CD14-positive monocyte (primary cell): ENCODE measurements at regions not wholly inside any gene's neighbourhood (a gene's known extent, or its start where the extent isn't known, plus 50 kb on each side); places are given as distances from the start of the nearest gene placed in this dataset.

Experiments used
- DNase-seq, 3 donors: peaks; one replicate each; pipeline ENCODE4 v3.0.0-alpha.2; 2011 to 2022
- H2AFZ ChIP-seq: 2 replicates; pipeline ENCODE4 v1.6.0; 2012; ENCODE audit warnings: mild to moderate bottlenecking, low read depth, low read length, inconsistent platforms; ENCODE audit not compliant: insufficient read depth, poor library complexity, severe bottlenecking
- H3K27ac ChIP-seq, 2 donors: 1 replicate in 1 of 2; 2 replicates in 1 of 2; pipeline ENCODE4 v1.5.1; 2012 to 2013; ENCODE audit warnings: low read length in 2 of 2, control low read depth in 1 of 2, inconsistent platforms in 1 of 2, low read depth in 1 of 2, mild to moderate bottlenecking in 1 of 2
- H3K27me3 ChIP-seq, 2 donors: one replicate each; pipeline versions ENCODE4 v1.6.0 to v1.6.1; 2011 to 2013; ENCODE audit warnings: low read length in 2 of 2; ENCODE audit not compliant: control insufficient read depth in 2 of 2, insufficient read depth in 2 of 2
- H3K36me3 ChIP-seq, 2 donors: replicated peaks in 1 of 2; 1 replicate in 1 of 2; 2 replicates in 1 of 2; pipeline versions ENCODE4 v1.5.1 to v1.6.1; 2012 to 2013; ENCODE audit warnings: low read length in 2 of 2, control low read depth in 1 of 2, inconsistent platforms in 1 of 2, mild to moderate bottlenecking in 1 of 2; ENCODE audit not compliant: insufficient read depth in 2 of 2, control insufficient read depth in 1 of 2
- H3K4me1 ChIP-seq, 2 donors: 1 replicate in 1 of 2; 2 replicates in 1 of 2; pipeline versions ENCODE4 v1.5.1 to v1.6.1; 2012 to 2013; ENCODE audit warnings: low read length in 2 of 2, control low read depth in 1 of 2, inconsistent platforms in 1 of 2, mild to moderate bottlenecking in 1 of 2, moderate library complexity in 1 of 2; ENCODE audit not compliant: insufficient read depth in 2 of 2, control insufficient read depth in 1 of 2
- H3K4me2 ChIP-seq: replicated peaks from 2 replicates; pipeline ENCODE3; 2012; ENCODE audit warnings: low read length, moderate library complexity, mild to moderate bottlenecking; ENCODE audit not compliant: poor library complexity, severe bottlenecking; ENCODE audit errors: extremely low read depth
- H3K4me3 ChIP-seq, 3 experiments: fragments of 200-600 bp in 1 of 3; sonication (generic) in 1 of 3; replicated peaks in 1 of 3; 1 replicate in 2 of 3; 2 replicates in 1 of 3; pipeline ENCODE4 v1.5.1; 2011 to 2013; ENCODE audit warnings: low read length in 3 of 3, mild to moderate bottlenecking in 3 of 3, control low read depth in 2 of 3, low read depth in 2 of 3, inconsistent platforms in 1 of 3, moderate library complexity in 1 of 3
- H3K79me2 ChIP-seq: 2 replicates; pipeline ENCODE4 v1.6.0; 2012; ENCODE audit warnings: mild to moderate bottlenecking, control low read depth, inconsistent platforms, low read length, moderate library complexity; ENCODE audit not compliant: insufficient read depth
- H3K9ac ChIP-seq: 2 replicates; pipeline ENCODE4 v1.6.0; 2017; ENCODE audit warnings: low read length, mild to moderate bottlenecking; ENCODE audit not compliant: insufficient read depth, poor library complexity, severe bottlenecking
- H3K9me3 ChIP-seq, 2 donors: replicated peaks in 1 of 2; 1 replicate in 1 of 2; 2 replicates in 1 of 2; pipeline versions ENCODE4 v1.5.1 to v1.6.1; 2012 to 2013; ENCODE audit warnings: low read length in 2 of 2, control low read depth in 1 of 2; ENCODE audit not compliant: control insufficient read depth in 1 of 2, insufficient read depth in 1 of 2
- H4K20me1 ChIP-seq: 2 replicates; pipeline ENCODE4 v1.6.0; 2012; ENCODE audit warnings: mild to moderate bottlenecking, low read length, control low read depth, moderate library complexity; ENCODE audit not compliant: insufficient read depth
- H3K27ac Mint-ChIP-seq, 7 donors: one replicate each; pipeline ENCODE4 v1.8.0; 2020; ENCODE audit warnings: mild to moderate bottlenecking in 7 of 7, mixed read lengths in 7 of 7, moderate library complexity in 6 of 7, inconsistent platforms in 2 of 7
- H3K27me3 Mint-ChIP-seq, 3 donors: one replicate each; pipeline ENCODE4 v1.8.0; 2021 to 2022; ENCODE audit warnings: low read depth in 3 of 3, mild to moderate bottlenecking in 3 of 3, mixed read lengths in 3 of 3, moderate library complexity in 3 of 3, inconsistent platforms in 1 of 3
- H3K36me3 Mint-ChIP-seq, 2 donors: one replicate each; pipeline ENCODE4 v1.8.0; 2020; ENCODE audit warnings: mixed read lengths in 2 of 2, inconsistent platforms in 1 of 2, mild to moderate bottlenecking in 1 of 2
- H3K4me1 Mint-ChIP-seq: one replicate; pipeline ENCODE4 v1.8.0; 2020; ENCODE audit warnings: mild to moderate bottlenecking, mixed read lengths
- H3K4me3 Mint-ChIP-seq, 2 donors: one replicate each; pipeline ENCODE4 v1.8.0; 2020; ENCODE audit warnings: mild to moderate bottlenecking in 2 of 2, mixed read lengths in 2 of 2, moderate library complexity in 1 of 2
- H3K9me3 Mint-ChIP-seq, 7 donors: one replicate each; pipeline ENCODE4 v1.8.0; 2020 to 2022; ENCODE audit warnings: mixed read lengths in 7 of 7, mild to moderate bottlenecking in 6 of 7, moderate library complexity in 6 of 7, inconsistent platforms in 2 of 7
- CTCF ChIP-seq: fragments of 200-600 bp; IDR thresholded peaks from one replicate; pipeline ENCODE4 v1.8.0; 2022; ENCODE audit warnings: antibody characterized with exemption, mild to moderate bottlenecking
- WGBS: methylation state at CpG from one replicate; pipeline ENCODE4 v1.1.5; 2013; ENCODE audit warnings: missing lambda C conversion rate; ENCODE audit not compliant: insufficient coverage; 5-methylcytosine and 5-hydroxymethylcytosine counted together
- intact Hi-C, 2 donors: fragments of 100-400 bp; cut with micrococcal nuclease; formaldehyde crosslinking; loops; one replicate each; pipeline versions ENCODE4 v1.15.0 to v1.15.1; 2023

- Histone ChIP-seq H3K27ac (no peak overlapping the region), H3K79me2 (no peaks in the 10 kb centered on the region), H4K20me1 (no peaks in the 10 kb centered on the region), H3K4me3 (no peak overlapping the region), H3K9ac (no peak overlapping the region), H3K36me3 (no peaks in the 10 kb centered on the region), H3K9me3 (no peaks in the 10 kb centered on the region), H3K27me3 (no peaks in the 10 kb centered on the region), H3K4me2 (no peak overlapping the region), H2AFZ (no peak overlapping the region), H3K4me1 (no peaks in the 10 kb centered on the region)
- Mint-ChIP-seq H3K9me3 (peaks cover 0 to 9% (median 6%) of the 10 kb centered on the region in 7 donors), H3K27ac (no peak overlapping the region), H3K36me3 (no peaks in the 10 kb centered on the region), H3K4me3 (no peak overlapping the region), H3K4me1 (no peaks in the 10 kb centered on the region), H3K27me3 (peaks cover 0 to 9% (median 2%) of the 10 kb centered on the region in 3 donors)
- WGBS: 100% methylated on average over 2 of the region's 4 CpGs
- intact Hi-C loops: no loop called here
- DNase-seq: no peak
- TF ChIP-seq CTCF: no peak
These were observed 72.3 kb upstream of the EFHC2 start for GRCh38 chrX:44415639-44416386.

DNA sequence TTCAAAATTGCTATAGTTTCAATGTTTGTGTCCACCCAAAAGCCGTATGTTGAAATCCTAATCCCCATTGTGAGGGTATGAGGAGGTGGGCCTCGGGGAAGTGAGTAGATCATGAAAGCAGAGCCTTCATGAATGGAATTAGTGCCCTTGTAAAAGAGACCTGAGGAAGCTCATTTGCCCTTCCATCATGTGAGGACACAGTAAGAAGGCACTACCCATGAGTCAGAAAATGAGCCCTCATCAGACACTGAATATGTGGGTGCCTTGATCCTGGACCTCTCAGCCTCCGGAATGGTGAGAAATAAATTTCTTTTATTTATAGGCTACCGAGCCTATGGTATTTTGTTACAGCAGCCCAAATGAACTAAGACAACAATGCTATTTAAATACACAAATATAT is 57.7 kb upstream of the EFHC2 start:
- peaks cover 0 to 7% (median 2%) of the 10 kb centered on the region in 7 donors for H3K9me3 Mint-ChIP-seq
- Histone ChIP-seq H3K4me1 (no peaks in the 10 kb centered on the region), H3K36me3 (no peaks in the 10 kb centered on the region), H2AFZ (no peak overlapping the region), H3K9ac (no peak overlapping the region), H3K4me3 (no peak overlapping the region), H3K79me2 (no peaks in the 10 kb centered on the region), H3K27ac (no peak overlapping the region), H3K27me3 (peaks cover 0 to 2% of the 10 kb centered on the region in 2 donors), H3K9me3 (no peaks in the 10 kb centered on the region), H3K4me2 (no peak overlapping the region), H4K20me1 (no peaks in the 10 kb centered on the region)
- no peak for TF ChIP-seq CTCF
- H3K27ac Mint-ChIP-seq: no peak overlapping the region
- H3K27me3 Mint-ChIP-seq: peaks cover 0 to 1% (median 1%) of the 10 kb centered on the region in 3 donors
- DNase-seq: no peak
- no peaks in the 10 kb centered on the region for H3K4me1 Mint-ChIP-seq
- no peaks in the 10 kb centered on the region for H3K36me3 Mint-ChIP-seq
- no peak overlapping the region for H3K4me3 Mint-ChIP-seq
- intact Hi-C loops: no loop called here
- WGBS: no CpG with 5 or more reads among the region's 4 CpGs
